ENCODE measurements at regions not wholly inside any gene's neighbourhood (a gene's known extent, or its start where the extent isn't known, plus 50 kb on each side); places are given as distances from the start of the nearest gene placed in this dataset.

DNA sequence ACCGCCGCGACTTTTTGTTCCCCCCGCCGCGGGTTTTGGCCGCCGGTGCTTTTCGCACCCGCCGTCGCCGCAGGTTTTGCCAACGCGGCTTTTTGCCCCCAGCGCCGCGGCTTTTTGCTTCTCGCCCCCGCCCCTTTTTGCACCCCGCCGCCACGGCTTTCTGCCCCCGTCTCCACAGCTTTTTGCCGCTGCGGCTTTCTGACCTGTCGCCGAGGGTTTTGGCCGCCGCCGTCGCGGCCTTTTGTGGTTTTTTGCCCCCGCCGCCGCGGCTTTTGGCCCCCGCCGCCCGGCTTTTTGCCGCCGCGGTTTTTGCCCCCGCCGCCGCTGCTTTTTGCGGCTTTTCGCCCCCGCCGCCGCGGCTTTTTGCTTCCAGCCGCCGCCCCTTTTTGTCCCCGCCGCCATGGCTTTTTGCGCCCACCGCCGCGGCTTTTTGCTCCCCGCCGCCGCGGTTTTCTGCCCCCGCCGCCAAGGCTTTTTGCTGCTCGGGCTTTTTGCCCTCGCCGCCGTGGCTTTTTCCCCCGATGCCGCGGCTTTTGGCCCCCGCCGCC, 151.1 kb downstream of the KCNJ18 start:
- Histone ChIP-seq H3T11ph (ENCODE audit: low read length) (no peak overlapping the region), H4K91ac (ENCODE audit: insufficient read length, low read depth, low read length) (no peak overlapping the region), H3K4me2 (ENCODE audit: insufficient read depth, insufficient read length, low read length) (no peak overlapping the region), H3K27ac (ENCODE audit: insufficient read length, low read depth, low read length) (no peak overlapping the region), H3K9ac (ENCODE audit: extremely low read depth, insufficient read length, low read length) (no peak overlapping the region), H2AFZ (ENCODE audit: low read length) (no peak overlapping the region), H4K5ac (ENCODE audit: insufficient read length, low read depth, low read length) (no peak overlapping the region), H2BK5ac (ENCODE audit: insufficient read length, low read length) (no peak overlapping the region), H2AK5ac (ENCODE audit: insufficient read length, low read length) (no peak overlapping the region), H3K23ac (ENCODE audit: insufficient read length, low read depth, low read length) (no peak overlapping the region), H2BK12ac (ENCODE audit: insufficient read length, low read depth, low read length) (no peak overlapping the region), H3K4ac (ENCODE audit: low read depth, low read length) (no peak overlapping the region), H3K4me1 (ENCODE audit: insufficient read depth, low read length) (no peaks in the 10 kb centered on the region), H3K18ac (ENCODE audit: insufficient read length, low read depth, low read length) (no peak overlapping the region), H2BK15ac (ENCODE audit: low read depth, low read length) (no peak overlapping the region), H3K27me3 (ENCODE audit: insufficient read depth, low read length) (no peaks in the 10 kb centered on the region), H3K9me3 (ENCODE audit: control insufficient read depth, low read depth, low read length) (peaks cover 16% of the 10 kb centered on the region), H3K79me2 (ENCODE audit: insufficient read depth, low read length) (no peaks in the 10 kb centered on the region), H3K56ac (ENCODE audit: insufficient read length, low read depth, low read length) (no peak overlapping the region), H4K8ac (replicated peaks; ENCODE audit: insufficient read length, low read depth, low read length) (no peak overlapping the region), H3K14ac (ENCODE audit: insufficient read depth, low read length) (no peak overlapping the region), H2BK120ac (ENCODE audit: low read depth, low read length, poor library complexity, severe bottlenecking) (no peak overlapping the region), H2BK20ac (ENCODE audit: low read depth, low read length, poor library complexity, severe bottlenecking) (no peak overlapping the region), H3K79me1 (ENCODE audit: insufficient read depth, low read depth, low read length, poor library complexity, severe bottlenecking) (no peaks in the 10 kb centered on the region), H4K20me1 (ENCODE audit: control insufficient read depth, insufficient read depth, insufficient read length) (no peaks in the 10 kb centered on the region), H3K23me2 (ENCODE audit: insufficient read length, low read depth, low read length, poor library complexity, severe bottlenecking) (no peaks in the 10 kb centered on the region)
- Mint-ChIP-seq H3K4me1 (no peaks in the 10 kb centered on the region), H3K9me3 (peaks cover 48 to 66% of the 10 kb centered on the region in 2 experiments), H3K27ac (no peak overlapping the region), H3K27me3 (ENCODE audit: low read depth) (peaks cover 2% of the 10 kb centered on the region), H3K36me3 (ENCODE audit: insufficient read depth in 1 of 3, low read depth in 3 of 3) (peaks cover under 1 to 18% (median 7%) of the 10 kb centered on the region in 3 experiments; a peak in 6 of 7 replicates), H3K4me3 (no peak overlapping the region)
- no peak for TF ChIP-seq CTCF (conservative IDR thresholded peaks at IDR 0.05)
- DNase-seq, result no peak
- no CpG with 5 or more reads among the region's 75 CpGs for WGBS (ENCODE audit: extremely low coverage, insufficient read length, low lambda C conversion rate)
